ENCODE measurements at regions not wholly inside any gene's neighbourhood (a gene's known extent, or its start where the extent isn't known, plus 50 kb on each side); places are given as distances from the start of the nearest gene placed in this dataset.

GRCh38 chrX:16311671-16312070 lies 144.4 kb downstream of the MAGEB17 start:
- no peak for DNase-seq (ENCODE audit: low spot score)
- H3K27ac ChIP-seq = no peak overlapping the region
- ChIA-PET POLR2A (ENCODE audit: low non-redundant PET) (no interaction called here), CTCF (no interaction called here)
- no peak for TF ChIP-seq CTCF (conservative IDR thresholded peaks at IDR 0.05; ENCODE audit: low read depth)

- no peak for TF ChIP-seq CTCF (conservative IDR thresholded peaks at IDR 0.05; ENCODE audit: low read depth)
- no peak for DNase-seq (ENCODE audit: low spot score)
- POLR2A ChIA-PET (ENCODE audit: low non-redundant PET) = no interaction called here
- CTCF ChIA-PET = no interaction called here
- H3K27ac ChIP-seq = no peak overlapping the region
Observed at GRCh38 chrX:16312761-16313623, 145.7 kb downstream of the MAGEB17 start.

GRCh38 chrX:16316331-16316730 lies 149.1 kb downstream of the MAGEB17 start:
- no peak for TF ChIP-seq CTCF (conservative IDR thresholded peaks at IDR 0.05; ENCODE audit: low read depth)
- no peak for DNase-seq (ENCODE audit: low spot score)
- ChIA-PET POLR2A (ENCODE audit: low non-redundant PET) (no interaction called here), CTCF (no interaction called here)
- no peak overlapping the region for H3K27ac ChIP-seq

GRCh38 chrX:16319929-16320328 lies 152.6 kb downstream of the MAGEB17 start:
- no peak for TF ChIP-seq CTCF (conservative IDR thresholded peaks at IDR 0.05; ENCODE audit: low read depth)
- DNase-seq (ENCODE audit: low spot score) = no peak
- ChIA-PET CTCF (no interaction called here), POLR2A (ENCODE audit: low non-redundant PET) (no interaction called here)
- no peak overlapping the region for H3K27ac ChIP-seq

- no peak for TF ChIP-seq CTCF (conservative IDR thresholded peaks at IDR 0.05; ENCODE audit: low read depth)
- no peak overlapping the region for H3K27ac ChIP-seq
- ChIA-PET CTCF (no interaction called here), POLR2A (ENCODE audit: low non-redundant PET) (no interaction called here)
- DNase-seq (ENCODE audit: low spot score) = peak; percentile 1
Observed at GRCh38 chrX:16320765-16321355, 153.6 kb downstream of the MAGEB17 start.

GRCh38 chrX:16333453-16333852 lies 166.2 kb downstream of the MAGEB17 start:
- no peak overlapping the region for H3K27ac ChIP-seq
- ChIA-PET POLR2A (ENCODE audit: low non-redundant PET) (no interaction called here), CTCF (no interaction called here)
- no peak for DNase-seq (ENCODE audit: low spot score)
- no peak for TF ChIP-seq CTCF (conservative IDR thresholded peaks at IDR 0.05; ENCODE audit: low read depth)
